AG04449 (cell line): ENCODE measurements at regions not wholly inside any gene's neighbourhood (a gene's known extent, or its start where the extent isn't known, plus 50 kb on each side); places are given as distances from the start of the nearest gene placed in this dataset.

Source experiments
- CTCF ChIA-PET: fragments of 350-600 bp; formaldehyde crosslinking; extraction: SDS; loops from one replicate; lab custom pipeline; 2021; ENCODE audit warnings: antibody characterized with exemption; lab: Yijun Ruan, JAX
- POLR2A ChIA-PET: fragments of 400-600, 350-600 bp; formaldehyde crosslinking; extraction: SDS; loops from one replicate; lab custom pipeline; 2020; ENCODE audit warnings: antibody characterized with exemption, inconsistent platforms; lab: Yijun Ruan, JAX
- DNase-seq: peaks from one replicate; pipeline ENCODE4 v3.0.0-alpha.2; 2010; ENCODE audit warnings: low read depth, low spot score
- H3K4me3 ChIP-seq: 2 replicates; pipeline ENCODE4 v1.5.1; 2011; ENCODE audit warnings: low read depth, mild to moderate bottlenecking, control low read depth, low read length
- TF ChIP-seq, protein P1 (sequence below): IDR thresholded peaks from one replicate; pipeline ENCODE4 v1.5.1; 2011; ENCODE audit warnings: mild to moderate bottlenecking, moderate library complexity, low read length, control low read depth, inconsistent platforms; ENCODE audit not compliant: insufficient read depth; ENCODE audit errors: missing control alignments

DNA sequence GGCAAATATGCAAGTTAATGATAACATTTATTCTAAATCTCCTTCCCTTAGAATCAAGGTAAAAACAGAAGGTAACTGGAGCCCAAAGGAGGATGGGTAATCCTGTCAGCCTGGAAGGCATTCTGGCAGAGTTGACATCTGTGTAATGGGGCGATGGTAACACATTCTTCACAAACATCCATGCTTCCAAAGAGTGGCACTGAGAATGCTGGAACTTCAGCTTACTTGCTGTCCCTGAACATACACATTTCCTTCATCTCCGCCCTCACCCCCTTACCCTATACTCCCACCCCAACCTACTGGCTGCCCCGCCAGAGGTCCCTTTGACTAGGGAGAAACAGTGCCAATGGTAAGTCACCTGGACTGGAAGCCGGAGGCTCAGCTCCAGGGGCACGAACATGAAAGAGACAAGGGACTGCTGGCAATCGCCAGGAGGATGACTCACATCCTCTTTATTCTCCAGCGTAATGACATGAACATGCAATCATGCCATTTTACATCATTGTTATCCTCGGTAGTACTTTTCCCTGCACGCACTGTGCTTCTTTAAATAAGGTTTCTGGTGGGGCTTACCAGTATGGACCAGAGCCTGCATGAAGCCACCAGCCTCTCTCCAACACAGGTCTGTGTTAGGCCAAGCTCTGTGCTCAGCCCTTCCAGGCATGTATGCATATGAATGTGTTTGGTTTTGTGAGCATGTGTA, 694.2 kb upstream of the TENM3 start:
- TF ChIP-seq, protein P1, sequence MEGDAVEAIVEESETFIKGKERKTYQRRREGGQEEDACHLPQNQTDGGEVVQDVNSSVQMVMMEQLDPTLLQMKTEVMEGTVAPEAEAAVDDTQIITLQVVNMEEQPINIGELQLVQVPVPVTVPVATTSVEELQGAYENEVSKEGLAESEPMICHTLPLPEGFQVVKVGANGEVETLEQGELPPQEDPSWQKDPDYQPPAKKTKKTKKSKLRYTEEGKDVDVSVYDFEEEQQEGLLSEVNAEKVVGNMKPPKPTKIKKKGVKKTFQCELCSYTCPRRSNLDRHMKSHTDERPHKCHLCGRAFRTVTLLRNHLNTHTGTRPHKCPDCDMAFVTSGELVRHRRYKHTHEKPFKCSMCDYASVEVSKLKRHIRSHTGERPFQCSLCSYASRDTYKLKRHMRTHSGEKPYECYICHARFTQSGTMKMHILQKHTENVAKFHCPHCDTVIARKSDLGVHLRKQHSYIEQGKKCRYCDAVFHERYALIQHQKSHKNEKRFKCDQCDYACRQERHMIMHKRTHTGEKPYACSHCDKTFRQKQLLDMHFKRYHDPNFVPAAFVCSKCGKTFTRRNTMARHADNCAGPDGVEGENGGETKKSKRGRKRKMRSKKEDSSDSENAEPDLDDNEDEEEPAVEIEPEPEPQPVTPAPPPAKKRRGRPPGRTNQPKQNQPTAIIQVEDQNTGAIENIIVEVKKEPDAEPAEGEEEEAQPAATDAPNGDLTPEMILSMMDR: no peak
- peak; percentile 62 for DNase-seq
- ChIA-PET POLR2A (no interaction called here), CTCF (interaction anchor here (1.1 to 1.5 kb wide), 3 partner anchors 20 to 582 kb away, joined by 3 to 4 read pairs (median 3); no protein-coding TSS in a partner anchor)
- H3K4me3 ChIP-seq: no peak overlapping the region

DNA sequence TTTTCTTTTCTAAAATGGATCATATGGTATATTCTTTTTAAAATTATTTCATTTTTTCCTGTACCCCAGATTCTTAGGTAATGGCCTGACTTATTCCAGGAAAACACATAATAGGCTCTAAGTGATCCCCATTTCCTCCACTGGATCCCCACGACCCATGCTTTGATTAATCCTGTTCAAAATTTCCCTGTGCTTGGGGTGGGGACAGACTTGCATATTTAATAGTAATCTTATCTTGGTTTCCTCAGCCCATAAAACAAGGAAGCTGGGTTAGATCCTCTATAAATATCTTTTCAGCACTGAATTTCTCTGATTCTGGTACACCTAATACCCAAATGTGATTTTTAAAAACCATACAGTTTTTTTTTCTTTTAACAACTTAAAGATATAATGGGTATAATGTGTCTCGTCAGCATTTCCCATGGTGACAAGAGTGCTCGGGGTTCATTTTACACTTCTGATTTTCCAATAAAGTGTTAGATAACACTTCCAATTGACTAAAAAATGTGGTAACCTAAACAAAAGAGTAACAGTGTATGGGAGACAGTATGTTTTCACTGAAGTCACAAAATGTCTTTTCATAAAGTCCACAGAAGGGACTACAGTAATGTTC, 693.5 kb upstream of the TENM3 start:
- CTCF ChIA-PET: interaction anchor here (1.1 to 1.5 kb wide), 3 partner anchors 21 to 581 kb away, joined by 3 to 4 read pairs (median 3); no protein-coding TSS in a partner anchor
- H3K4me3 ChIP-seq: no peak overlapping the region
- POLR2A ChIA-PET: no interaction called here
- no peak for DNase-seq
- TF ChIP-seq, protein P1: no peak

DNA sequence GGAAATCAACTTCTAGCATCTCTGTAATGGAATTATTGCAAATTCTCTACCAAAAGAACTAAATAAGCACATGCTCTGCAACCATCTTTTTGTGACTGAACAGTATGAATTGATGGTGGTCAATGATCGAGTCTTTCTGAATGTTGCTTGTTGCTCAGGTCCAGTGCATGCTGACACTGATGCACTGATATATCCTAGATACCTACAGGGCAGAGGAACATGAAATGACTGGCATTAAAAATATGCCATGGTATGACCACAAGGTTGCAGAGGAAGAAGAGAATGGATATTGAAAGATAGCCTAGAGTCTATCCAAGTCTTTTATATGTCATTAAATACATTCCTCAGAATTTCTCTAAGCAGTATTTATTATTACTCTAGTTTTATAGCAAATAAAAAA, 692.8 kb upstream of the TENM3 start:
- TF ChIP-seq, protein P1: no peak
- CTCF ChIA-PET: interaction anchor here (1.1 to 1.5 kb wide), 2 partner anchors 21 to 581 kb away, joined by 3 read pairs; no protein-coding TSS in a partner anchor
- H3K4me3 ChIP-seq: no peak overlapping the region
- DNase-seq: no peak
- POLR2A ChIA-PET: no interaction called here

DNA sequence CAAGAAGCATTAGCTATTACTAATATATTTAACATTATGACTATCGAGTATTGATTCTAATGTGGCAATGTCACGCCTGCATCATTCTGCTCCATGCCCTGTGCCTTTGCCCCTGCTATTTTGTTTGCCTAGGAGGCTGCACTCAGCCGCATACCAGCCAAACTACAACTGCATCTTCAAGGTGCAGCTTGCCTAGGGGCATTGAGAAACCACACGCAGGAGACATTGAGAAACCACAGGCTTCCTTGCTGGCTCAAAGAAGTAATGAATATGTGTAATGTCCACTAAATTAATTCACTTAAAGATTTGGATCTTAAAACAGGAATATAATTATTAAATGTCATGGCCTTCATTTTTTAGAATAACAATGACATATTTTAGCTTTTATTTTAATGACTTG, 683.6 kb upstream of the TENM3 start:
- ChIA-PET POLR2A (no interaction called here), CTCF (interaction anchor here (1.1 to 2.3 kb wide), 2 partner anchors 10 to 31 kb away, joined by 4 to 8 read pairs; no protein-coding TSS in a partner anchor)
- TF ChIP-seq, protein P1: no peak
- no peak for DNase-seq
- H3K4me3 ChIP-seq: no peak overlapping the region

DNA sequence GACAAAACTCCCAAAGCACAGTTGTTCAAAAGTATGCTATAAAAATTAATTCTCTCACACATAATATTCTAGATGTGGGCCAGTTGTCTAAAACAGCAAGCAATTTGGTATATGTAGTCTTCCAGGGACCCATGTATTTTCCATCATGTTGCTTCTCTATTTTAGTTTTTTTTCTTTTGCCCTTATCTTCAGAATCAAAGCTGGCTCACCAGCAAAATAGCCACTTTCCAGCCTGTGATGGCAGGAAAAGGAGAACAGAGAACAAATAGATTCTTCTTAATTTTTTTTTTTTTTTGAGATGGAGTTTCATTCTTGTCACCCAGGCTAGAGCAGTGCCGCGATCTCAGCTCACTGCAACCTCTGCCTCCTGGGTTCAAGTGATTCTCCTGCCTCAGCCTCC, 680.8 kb upstream of the TENM3 start:
- TF ChIP-seq, protein P1: no peak
- ChIA-PET POLR2A (no interaction called here), CTCF (no interaction called here)
- DNase-seq: no peak
- H3K4me3 ChIP-seq: no peak overlapping the region

DNA sequence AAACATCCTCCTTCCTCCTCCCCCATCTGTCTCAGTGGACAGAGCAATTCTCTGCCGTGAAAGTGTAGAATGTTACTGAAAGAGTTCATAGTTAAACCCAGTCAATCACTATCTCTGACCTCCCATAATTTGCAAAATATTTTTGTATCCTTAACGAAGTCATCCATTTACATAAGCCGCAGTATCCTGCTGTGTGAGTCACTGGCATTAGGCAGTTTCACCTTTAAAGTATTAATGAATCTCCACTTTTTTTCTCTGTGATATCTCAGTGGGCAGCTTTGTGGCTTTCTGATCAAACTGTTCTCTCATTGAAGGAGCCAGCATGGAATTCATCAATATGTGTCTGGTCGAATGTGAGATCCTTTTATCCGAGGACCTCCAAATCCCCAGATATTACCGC, 678.6 kb upstream of the TENM3 start:
- CTCF ChIA-PET: no interaction called here
- H3K4me3 ChIP-seq: no peak overlapping the region
- TF ChIP-seq, protein P1: no peak
- DNase-seq: no peak
- POLR2A ChIA-PET: no interaction called here
